GM12864 (cell line): ENCODE measurements at regions not wholly inside any gene's neighbourhood (a gene's known extent, or its start where the extent isn't known, plus 50 kb on each side); places are given as distances from the start of the nearest gene placed in this dataset.

Source experiments
- DNase-seq: peaks from one replicate; pipeline ENCODE4 v3.0.0-alpha.2; 2011; ENCODE audit warnings: low read depth
- H3K4me3 ChIP-seq: 2 replicates; pipeline ENCODE4 v1.5.1; 2011; ENCODE audit warnings: mild to moderate bottlenecking, low read depth, low read length, control low read depth
- TF ChIP-seq, protein P1 (sequence below): IDR thresholded peaks from 2 replicates; pipeline ENCODE4 v1.5.1; 2011; ENCODE audit warnings: low read depth, mild to moderate bottlenecking, moderate library complexity, low read length, control low read depth, inconsistent platforms; ENCODE audit errors: missing control alignments

GRCh38 chr1:168379104-168379860 is 98.6 kb downstream of the TBX19 start:
- DNase-seq: no peak
- TF ChIP-seq, protein P1, sequence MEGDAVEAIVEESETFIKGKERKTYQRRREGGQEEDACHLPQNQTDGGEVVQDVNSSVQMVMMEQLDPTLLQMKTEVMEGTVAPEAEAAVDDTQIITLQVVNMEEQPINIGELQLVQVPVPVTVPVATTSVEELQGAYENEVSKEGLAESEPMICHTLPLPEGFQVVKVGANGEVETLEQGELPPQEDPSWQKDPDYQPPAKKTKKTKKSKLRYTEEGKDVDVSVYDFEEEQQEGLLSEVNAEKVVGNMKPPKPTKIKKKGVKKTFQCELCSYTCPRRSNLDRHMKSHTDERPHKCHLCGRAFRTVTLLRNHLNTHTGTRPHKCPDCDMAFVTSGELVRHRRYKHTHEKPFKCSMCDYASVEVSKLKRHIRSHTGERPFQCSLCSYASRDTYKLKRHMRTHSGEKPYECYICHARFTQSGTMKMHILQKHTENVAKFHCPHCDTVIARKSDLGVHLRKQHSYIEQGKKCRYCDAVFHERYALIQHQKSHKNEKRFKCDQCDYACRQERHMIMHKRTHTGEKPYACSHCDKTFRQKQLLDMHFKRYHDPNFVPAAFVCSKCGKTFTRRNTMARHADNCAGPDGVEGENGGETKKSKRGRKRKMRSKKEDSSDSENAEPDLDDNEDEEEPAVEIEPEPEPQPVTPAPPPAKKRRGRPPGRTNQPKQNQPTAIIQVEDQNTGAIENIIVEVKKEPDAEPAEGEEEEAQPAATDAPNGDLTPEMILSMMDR: no peak
- H3K4me3 ChIP-seq: no peak overlapping the region

DNA sequence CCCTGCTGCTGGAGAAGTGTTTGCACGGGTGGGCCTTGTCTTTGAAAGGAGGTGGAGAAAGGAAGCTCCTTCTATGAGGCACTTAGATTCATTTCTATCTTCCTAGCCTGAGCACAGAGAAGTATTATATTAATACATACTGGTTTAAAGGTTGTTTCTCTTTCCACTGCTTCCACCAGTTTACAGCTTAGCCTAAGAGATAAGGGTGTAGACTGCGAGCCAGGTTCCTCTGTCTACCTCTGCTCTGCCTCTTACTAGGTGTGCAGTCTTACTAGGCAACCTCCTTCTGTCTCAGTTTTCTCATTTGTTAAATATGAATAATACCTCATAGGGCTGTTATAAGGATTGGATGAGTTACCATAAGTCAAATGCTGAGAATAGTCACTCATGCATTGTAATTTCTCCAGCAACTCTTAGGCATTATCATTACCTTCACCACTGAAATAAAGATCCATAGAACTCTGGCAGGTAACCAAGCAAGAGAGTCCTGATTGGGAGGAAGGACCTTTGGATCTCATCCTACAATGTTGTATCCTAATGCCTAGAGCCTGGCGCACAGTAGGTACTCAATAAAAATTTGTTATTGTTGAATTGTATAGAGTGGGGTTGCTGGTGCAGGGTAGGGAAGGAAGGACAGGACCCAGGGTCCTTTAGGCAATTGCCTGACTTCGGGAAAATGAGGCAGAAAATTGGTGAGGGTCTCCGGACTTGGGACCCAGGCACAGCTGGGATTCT is 95.1 kb downstream of the TBX19 start:
- no peak overlapping the region for H3K4me3 ChIP-seq
- TF ChIP-seq, protein P1: no peak
- no peak for DNase-seq

- no peak overlapping the region for H3K4me3 ChIP-seq
- DNase-seq: no peak
- TF ChIP-seq, protein P1: no peak
These were observed 93.9 kb downstream of the TBX19 start for GRCh38 chr1:168374566-168374965.

DNA sequence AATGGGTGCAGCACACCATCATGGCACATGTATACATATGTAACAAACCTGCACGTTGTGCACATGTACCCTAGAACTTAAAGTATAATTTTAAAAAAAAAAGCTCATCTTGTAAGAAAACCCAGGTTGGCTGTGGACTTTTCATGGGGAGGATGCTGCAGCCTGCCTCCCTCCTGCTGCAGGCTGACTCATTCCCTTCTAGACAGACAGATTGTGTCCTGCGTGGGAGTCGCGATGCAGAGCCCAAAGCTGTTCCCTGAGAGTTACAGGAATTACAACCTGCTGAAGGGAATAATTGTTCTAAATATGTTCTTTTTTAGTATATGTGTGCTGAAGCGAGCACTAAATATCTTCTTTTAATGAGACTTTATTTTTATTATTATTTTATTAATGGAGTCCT is 93.2 kb downstream of the TBX19 start:
- TF ChIP-seq, protein P1: no peak
- no peak overlapping the region for H3K4me3 ChIP-seq
- DNase-seq: no peak

- no peak for DNase-seq
- no peak overlapping the region for H3K4me3 ChIP-seq
- TF ChIP-seq, protein P1: no peak
These were observed 92.2 kb downstream of the TBX19 start for GRCh38 chr1:168372861-168373371.

DNA sequence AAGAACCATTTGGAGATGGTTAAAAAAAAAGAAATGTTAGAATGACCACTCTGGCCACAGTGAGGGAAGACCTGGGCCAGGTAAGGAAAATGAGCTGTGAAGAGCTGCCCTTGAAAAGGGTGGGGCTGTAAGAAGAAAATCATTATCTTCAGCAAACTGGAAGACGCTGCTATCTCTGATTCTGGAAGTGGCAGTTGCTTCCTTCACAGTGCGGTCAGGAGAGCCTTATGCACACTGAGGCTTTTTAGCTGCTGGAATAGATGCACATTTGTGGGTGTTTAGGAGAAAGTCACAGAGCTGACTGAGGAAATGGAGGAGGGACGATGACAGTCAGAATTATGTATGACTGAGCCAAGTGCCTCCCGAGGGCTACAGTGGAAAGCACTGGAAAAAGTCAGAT is 91.6 kb downstream of the TBX19 start:
- DNase-seq: no peak
- TF ChIP-seq, protein P1: no peak
- no peak overlapping the region for H3K4me3 ChIP-seq
